ENCODE measurements at regions not wholly inside any gene's neighbourhood (a gene's known extent, or its start where the extent isn't known, plus 50 kb on each side); places are given as distances from the start of the nearest gene placed in this dataset.

GRCh38 chr1:188270497-188270896, 1441.7 kb downstream of the PLA2G4A start:
- Histone ChIP-seq H3K36me3 (ENCODE audit: insufficient read depth, low read length) (no peaks in the 10 kb centered on the region), H3K4me1 (ENCODE audit: insufficient read depth, low read length) (no peaks in the 10 kb centered on the region), H3K4me3 (ENCODE audit: low read length) (no peak overlapping the region), H3K27ac (ENCODE audit: low read depth, low read length) (no peak overlapping the region), H3K27me3 (ENCODE audit: insufficient read depth, low read length, poor library complexity, severe bottlenecking) (no peaks in the 10 kb centered on the region), H3K9me3 (ENCODE audit: low read length) (no peaks in the 10 kb centered on the region)
- ChIA-PET POLR2A (no interaction called here), CTCF (no interaction called here)
- DNase-seq: no peak
- no peak overlapping the region for H3K27ac Mint-ChIP-seq
- H3K4me3 Mint-ChIP-seq: no peak overlapping the region
- H3K36me3 Mint-ChIP-seq: no peaks in the 10 kb centered on the region
- H3K9me3 Mint-ChIP-seq: peaks cover 2 to 14% (median 10%) of the 10 kb centered on the region in 5 donors
- H3K4me1 Mint-ChIP-seq: no peaks in the 10 kb centered on the region
- no peaks in the 10 kb centered on the region for H3K27me3 Mint-ChIP-seq

- no peak overlapping the region for H3K4me3 ChIP-seq (ENCODE audit: low read length)
- Mint-ChIP-seq H3K4me1 (no peaks in the 10 kb centered on the region), H3K4me3 (no peak overlapping the region), H3K27ac (no peak overlapping the region), H3K36me3 (no peaks in the 10 kb centered on the region), H3K27me3 (no peaks in the 10 kb centered on the region), H3K9me3 (peaks cover 4 to 35% (median 6%) of the 10 kb centered on the region in 5 donors)
- no peak for DNase-seq
- ChIA-PET CTCF (no interaction called here), POLR2A (no interaction called here)
- no peaks in the 10 kb centered on the region for H3K36me3 ChIP-seq (ENCODE audit: insufficient read depth, low read length)
- no peaks in the 10 kb centered on the region for H3K9me3 ChIP-seq (ENCODE audit: low read length)
- no peak overlapping the region for H3K27ac ChIP-seq (ENCODE audit: low read depth, low read length)
- no peaks in the 10 kb centered on the region for H3K4me1 ChIP-seq (ENCODE audit: insufficient read depth, low read length)
- H3K27me3 ChIP-seq (ENCODE audit: insufficient read depth, low read length, poor library complexity, severe bottlenecking): no peaks in the 10 kb centered on the region
Measured at GRCh38 chr1:188277771-188278170, 1449.0 kb downstream of the PLA2G4A start.

- H3K36me3 ChIP-seq (ENCODE audit: insufficient read depth, low read length): no peaks in the 10 kb centered on the region
- H3K27ac Mint-ChIP-seq: no peak overlapping the region
- H3K27me3 Mint-ChIP-seq: no peaks in the 10 kb centered on the region
- H3K36me3 Mint-ChIP-seq: no peaks in the 10 kb centered on the region
- H3K4me1 ChIP-seq (ENCODE audit: insufficient read depth, low read length): no peaks in the 10 kb centered on the region
- DNase-seq: no peak
- CTCF ChIA-PET: no interaction called here
- peaks cover 4 to 37% (median 16%) of the 10 kb centered on the region in 5 donors for H3K9me3 Mint-ChIP-seq
- no peaks in the 10 kb centered on the region for H3K4me1 Mint-ChIP-seq
- H3K4me3 Mint-ChIP-seq: no peak overlapping the region
- no peaks in the 10 kb centered on the region for H3K27me3 ChIP-seq (ENCODE audit: insufficient read depth, low read length, poor library complexity, severe bottlenecking)
- no peak overlapping the region for H3K4me3 ChIP-seq (ENCODE audit: low read length)
- H3K27ac ChIP-seq (ENCODE audit: low read depth, low read length): no peak overlapping the region
- POLR2A ChIA-PET: no interaction called here
- H3K9me3 ChIP-seq (ENCODE audit: low read length): no peaks in the 10 kb centered on the region
Measured at GRCh38 chr1:188281921-188282320, 1453.2 kb downstream of the PLA2G4A start.

GRCh38 chr1:188295157-188295556, 1466.4 kb downstream of the PLA2G4A start:
- H3K36me3 Mint-ChIP-seq: no peaks in the 10 kb centered on the region
- no peak for DNase-seq
- no peak overlapping the region for H3K27ac Mint-ChIP-seq
- Histone ChIP-seq H3K27me3 (ENCODE audit: insufficient read depth, low read length, poor library complexity, severe bottlenecking) (no peaks in the 10 kb centered on the region), H3K4me1 (ENCODE audit: insufficient read depth, low read length) (no peaks in the 10 kb centered on the region), H3K27ac (ENCODE audit: low read depth, low read length) (no peak overlapping the region), H3K36me3 (ENCODE audit: insufficient read depth, low read length) (no peaks in the 10 kb centered on the region), H3K9me3 (ENCODE audit: low read length) (no peaks in the 10 kb centered on the region), H3K4me3 (ENCODE audit: low read length) (no peak overlapping the region)
- H3K27me3 Mint-ChIP-seq: no peaks in the 10 kb centered on the region
- H3K4me3 Mint-ChIP-seq: no peak overlapping the region
- ChIA-PET CTCF (no interaction called here), POLR2A (no interaction called here)
- no peaks in the 10 kb centered on the region for H3K4me1 Mint-ChIP-seq
- H3K9me3 Mint-ChIP-seq: peaks cover 11 to 34% (median 11%) of the 10 kb centered on the region in 5 donors

GRCh38 chr1:188302746-188303145, 1474.0 kb downstream of the PLA2G4A start:
- no peaks in the 10 kb centered on the region for H3K4me1 ChIP-seq (ENCODE audit: insufficient read depth, low read length)
- H3K27me3 ChIP-seq (ENCODE audit: insufficient read depth, low read length, poor library complexity, severe bottlenecking): no peaks in the 10 kb centered on the region
- no peak for DNase-seq
- H3K27me3 Mint-ChIP-seq: no peaks in the 10 kb centered on the region
- no peaks in the 10 kb centered on the region for H3K36me3 ChIP-seq (ENCODE audit: insufficient read depth, low read length)
- CTCF ChIA-PET: no interaction called here
- H3K9me3 Mint-ChIP-seq: peaks cover 0 to 25% (median 7%) of the 10 kb centered on the region in 5 donors
- H3K27ac Mint-ChIP-seq: no peak overlapping the region
- H3K36me3 Mint-ChIP-seq: no peaks in the 10 kb centered on the region
- no peaks in the 10 kb centered on the region for H3K9me3 ChIP-seq (ENCODE audit: low read length)
- no peaks in the 10 kb centered on the region for H3K4me1 Mint-ChIP-seq
- no peak overlapping the region for H3K4me3 Mint-ChIP-seq
- H3K4me3 ChIP-seq (ENCODE audit: low read length): no peak overlapping the region
- POLR2A ChIA-PET: no interaction called here
- H3K27ac ChIP-seq (ENCODE audit: low read depth, low read length): no peak overlapping the region

GRCh38 chr1:188314557-188315137, 1485.9 kb downstream of the PLA2G4A start:
- Histone ChIP-seq H3K27ac (ENCODE audit: low read depth, low read length) (no peak overlapping the region), H3K27me3 (ENCODE audit: insufficient read depth, low read length, poor library complexity, severe bottlenecking) (no peaks in the 10 kb centered on the region), H3K36me3 (ENCODE audit: insufficient read depth, low read length) (no peaks in the 10 kb centered on the region), H3K4me1 (ENCODE audit: insufficient read depth, low read length) (no peaks in the 10 kb centered on the region), H3K9me3 (ENCODE audit: low read length) (no peaks in the 10 kb centered on the region), H3K4me3 (ENCODE audit: low read length) (no peak overlapping the region)
- ChIA-PET POLR2A (no interaction called here), CTCF (no interaction called here)
- Mint-ChIP-seq H3K4me1 (no peaks in the 10 kb centered on the region), H3K27me3 (no peaks in the 10 kb centered on the region), H3K27ac (no peak overlapping the region), H3K36me3 (no peaks in the 10 kb centered on the region), H3K4me3 (no peak overlapping the region), H3K9me3 (peaks cover 4 to 33% (median 12%) of the 10 kb centered on the region in 5 donors)
- no peak for DNase-seq

- Histone ChIP-seq H3K36me3 (ENCODE audit: insufficient read depth, low read length) (no peaks in the 10 kb centered on the region), H3K4me3 (ENCODE audit: low read length) (no peak overlapping the region), H3K9me3 (ENCODE audit: low read length) (no peaks in the 10 kb centered on the region), H3K4me1 (ENCODE audit: insufficient read depth, low read length) (no peaks in the 10 kb centered on the region), H3K27ac (ENCODE audit: low read depth, low read length) (no peak overlapping the region), H3K27me3 (ENCODE audit: insufficient read depth, low read length, poor library complexity, severe bottlenecking) (no peaks in the 10 kb centered on the region)
- H3K4me1 Mint-ChIP-seq: no peaks in the 10 kb centered on the region
- no peak for DNase-seq
- no peak overlapping the region for H3K27ac Mint-ChIP-seq
- ChIA-PET CTCF (no interaction called here), POLR2A (no interaction called here)
- H3K4me3 Mint-ChIP-seq: no peak overlapping the region
- H3K9me3 Mint-ChIP-seq: peaks cover 0 to 30% (median 10%) of the 10 kb centered on the region in 5 donors
- H3K36me3 Mint-ChIP-seq: no peaks in the 10 kb centered on the region
- H3K27me3 Mint-ChIP-seq: no peaks in the 10 kb centered on the region
Measured at GRCh38 chr1:188317894-188318293, 1489.1 kb downstream of the PLA2G4A start.

GRCh38 chr1:188325211-188325610, 1496.5 kb downstream of the PLA2G4A start:
- H3K27ac ChIP-seq (ENCODE audit: low read depth, low read length): no peak overlapping the region
- H3K27me3 ChIP-seq (ENCODE audit: insufficient read depth, low read length, poor library complexity, severe bottlenecking): no peaks in the 10 kb centered on the region
- peaks cover 0 to 9% (median 8%) of the 10 kb centered on the region in 5 donors for H3K9me3 Mint-ChIP-seq
- H3K9me3 ChIP-seq (ENCODE audit: low read length): no peaks in the 10 kb centered on the region
- H3K4me3 Mint-ChIP-seq: no peak overlapping the region
- no peaks in the 10 kb centered on the region for H3K27me3 Mint-ChIP-seq
- H3K27ac Mint-ChIP-seq: no peak overlapping the region
- H3K36me3 Mint-ChIP-seq: no peaks in the 10 kb centered on the region
- no peaks in the 10 kb centered on the region for H3K36me3 ChIP-seq (ENCODE audit: insufficient read depth, low read length)
- H3K4me1 Mint-ChIP-seq: no peaks in the 10 kb centered on the region
- CTCF ChIA-PET: no interaction called here
- H3K4me1 ChIP-seq (ENCODE audit: insufficient read depth, low read length): no peaks in the 10 kb centered on the region
- no peak overlapping the region for H3K4me3 ChIP-seq (ENCODE audit: low read length)
- POLR2A ChIA-PET: no interaction called here
- no peak for DNase-seq

GRCh38 chr1:188343914-188344313, 1515.2 kb downstream of the PLA2G4A start:
- Histone ChIP-seq H3K9me3 (ENCODE audit: low read length) (no peaks in the 10 kb centered on the region), H3K4me1 (ENCODE audit: insufficient read depth, low read length) (no peaks in the 10 kb centered on the region), H3K4me3 (ENCODE audit: low read length) (no peak overlapping the region), H3K27me3 (ENCODE audit: insufficient read depth, low read length, poor library complexity, severe bottlenecking) (no peaks in the 10 kb centered on the region), H3K36me3 (ENCODE audit: insufficient read depth, low read length) (no peaks in the 10 kb centered on the region), H3K27ac (ENCODE audit: low read depth, low read length) (no peak overlapping the region)
- POLR2A ChIA-PET: no interaction called here
- H3K4me1 Mint-ChIP-seq: no peaks in the 10 kb centered on the region
- H3K27ac Mint-ChIP-seq: no peak overlapping the region
- CTCF ChIA-PET: no interaction called here
- no peak overlapping the region for H3K4me3 Mint-ChIP-seq
- H3K36me3 Mint-ChIP-seq: no peaks in the 10 kb centered on the region
- DNase-seq: no peak
- no peaks in the 10 kb centered on the region for H3K27me3 Mint-ChIP-seq
- H3K9me3 Mint-ChIP-seq: peaks cover 5 to 33% (median 8%) of the 10 kb centered on the region in 5 donors
